ENCODE measurements at regions not wholly inside any gene's neighbourhood (a gene's known extent, or its start where the extent isn't known, plus 50 kb on each side); places are given as distances from the start of the nearest gene placed in this dataset.

DNA sequence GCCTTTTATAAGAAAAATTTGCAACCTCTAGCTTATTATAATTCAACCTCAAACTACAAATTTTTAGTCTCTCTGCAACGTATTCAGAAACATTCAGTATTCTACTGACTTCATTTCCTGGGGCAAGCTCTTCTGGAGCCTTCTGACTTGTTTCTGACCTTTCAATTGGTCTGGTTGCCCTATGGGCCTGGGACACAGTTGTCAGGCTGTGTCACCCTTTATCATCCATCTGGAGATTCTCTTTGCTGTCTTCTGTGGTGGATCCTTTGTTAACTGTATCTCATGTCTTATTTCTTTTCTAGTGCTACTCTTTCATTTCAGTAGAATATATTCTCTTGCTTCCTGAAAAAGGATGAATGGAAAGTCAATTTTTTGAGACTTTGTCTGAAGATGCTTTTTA, 55.1 kb upstream of the PGRMC2 start:
- DNase-seq (ENCODE audit: low spot score) = no peak
- H3K4me3 Mint-ChIP-seq = no peak overlapping the region
- no peaks in the 10 kb centered on the region for H3K36me3 Mint-ChIP-seq (ENCODE audit: low read depth)
- intact Hi-C loops (cut with micrococcal nuclease) = no loop called here
- H3K27me3 Mint-ChIP-seq (ENCODE audit: insufficient read depth) = no peaks in the 10 kb centered on the region
- H3K9me3 Mint-ChIP-seq = peaks cover 3% of the 10 kb centered on the region
- no peaks in the 10 kb centered on the region for H3K4me1 Mint-ChIP-seq (ENCODE audit: low read depth)
- H3K27ac Mint-ChIP-seq = no peak overlapping the region

DNA sequence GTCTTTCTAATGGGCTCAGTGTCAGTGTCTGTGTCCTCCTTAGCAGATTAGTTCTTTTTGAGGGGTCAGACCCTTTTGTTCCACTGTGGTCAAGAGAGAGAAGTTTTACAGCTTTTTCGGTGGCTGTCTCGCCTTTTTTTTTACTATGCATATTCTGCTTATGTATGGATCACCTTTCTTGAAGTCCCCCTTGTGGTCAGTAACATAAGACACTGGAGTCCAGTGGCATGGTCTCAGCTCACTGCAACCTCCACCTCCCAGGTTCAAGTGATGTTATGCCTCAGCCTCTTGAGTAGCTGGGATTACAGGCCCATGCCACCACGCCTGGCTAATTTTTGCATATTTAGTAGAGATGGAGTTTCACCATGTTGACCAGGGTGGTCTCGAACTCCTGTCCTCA, 54.0 kb upstream of the PGRMC2 start:
- no peak for DNase-seq (ENCODE audit: low spot score)
- Mint-ChIP-seq H3K4me3 (no peak overlapping the region), H3K9me3 (peaks cover 4% of the 10 kb centered on the region), H3K4me1 (ENCODE audit: low read depth) (no peaks in the 10 kb centered on the region), H3K27me3 (ENCODE audit: insufficient read depth) (no peaks in the 10 kb centered on the region), H3K27ac (no peak overlapping the region), H3K36me3 (ENCODE audit: low read depth) (no peaks in the 10 kb centered on the region)
- intact Hi-C loops (cut with micrococcal nuclease) = no loop called here

DNA sequence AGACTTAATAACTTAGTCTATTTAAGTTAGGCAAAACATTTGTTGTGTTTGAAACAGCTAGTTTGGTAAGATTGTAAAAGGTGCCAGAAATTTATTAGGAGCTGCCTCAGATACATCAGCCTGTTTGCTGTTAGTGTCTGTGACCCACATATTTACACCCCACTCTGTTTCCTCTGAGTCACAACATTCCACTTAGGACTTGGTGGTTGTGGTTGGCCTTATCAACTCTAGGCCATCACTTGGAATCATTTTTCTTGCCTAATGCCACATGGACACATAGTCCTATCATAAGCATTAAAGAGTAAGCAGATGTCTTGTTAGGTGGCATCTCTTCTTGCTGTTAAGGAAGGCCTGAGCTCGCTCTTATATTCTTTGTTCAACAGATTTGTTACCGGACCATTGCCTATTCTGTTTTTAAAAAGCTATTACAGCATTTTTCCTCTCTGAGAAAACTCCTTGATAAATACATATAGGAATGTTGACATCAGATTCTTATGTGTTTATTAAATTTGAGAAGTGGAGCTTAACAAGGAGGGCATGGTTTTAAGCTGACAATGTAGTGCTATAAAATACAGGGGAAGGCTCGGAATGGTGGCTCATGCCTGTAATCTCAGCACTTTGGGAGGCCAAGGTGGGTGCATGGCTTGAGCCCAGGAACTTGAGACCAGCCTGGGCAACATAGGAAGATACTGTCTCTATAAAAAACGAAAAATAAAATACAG, 51.2 kb upstream of the PGRMC2 start:
- Mint-ChIP-seq H3K9me3 (peaks cover 4% of the 10 kb centered on the region), H3K4me1 (ENCODE audit: low read depth) (no peaks in the 10 kb centered on the region), H3K4me3 (no peak overlapping the region), H3K27ac (no peak overlapping the region), H3K27me3 (ENCODE audit: insufficient read depth) (no peaks in the 10 kb centered on the region), H3K36me3 (ENCODE audit: low read depth) (no peaks in the 10 kb centered on the region)
- no peak for DNase-seq (ENCODE audit: low spot score)
- intact Hi-C loops (cut with micrococcal nuclease) = no loop called here

DNA sequence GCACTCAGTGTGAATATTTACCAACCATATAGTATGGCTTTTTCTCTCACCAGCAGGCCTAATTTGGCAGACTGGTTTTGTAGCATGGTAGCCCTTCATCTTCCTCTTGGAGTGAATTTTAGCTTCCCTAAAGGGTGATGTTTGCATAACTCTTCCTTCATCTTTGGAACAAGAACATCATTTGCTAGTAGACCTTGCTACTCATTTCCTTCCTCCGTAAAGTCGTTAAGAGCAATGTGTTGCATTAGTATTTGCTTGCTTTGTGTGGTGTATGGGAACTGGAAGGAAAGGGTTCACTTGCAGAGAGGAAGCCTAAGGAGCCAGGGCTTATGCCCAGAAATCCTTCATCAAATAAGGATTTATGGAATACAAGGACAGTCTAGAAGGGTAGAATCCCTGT, 50.2 kb upstream of the PGRMC2 start:
- Mint-ChIP-seq H3K4me3 (no peak overlapping the region), H3K9me3 (peaks cover 4% of the 10 kb centered on the region), H3K27me3 (ENCODE audit: insufficient read depth) (no peaks in the 10 kb centered on the region), H3K4me1 (ENCODE audit: low read depth) (no peaks in the 10 kb centered on the region), H3K27ac (no peak overlapping the region), H3K36me3 (ENCODE audit: low read depth) (no peaks in the 10 kb centered on the region)
- no peak for DNase-seq (ENCODE audit: low spot score)
- intact Hi-C loops (cut with micrococcal nuclease) = no loop called here

Data from activated T-helper 1 cell treated with anti-CD3 and anti-CD28 coated beads, Interleukin-12 subunit alpha, Interleukin-12 subunit beta, Interleukin-2, Interleukin-4 antibody, amounts not matched to agents 30 ng/mL and 10 ng/mL and 1 ng/mL, durations not matched to agents 14 hours and 24 hours and 36 hours (primary cell).